ENCODE measurements at regions not wholly inside any gene's neighbourhood (a gene's known extent, or its start where the extent isn't known, plus 50 kb on each side); places are given as distances from the start of the nearest gene placed in this dataset.

DNA sequence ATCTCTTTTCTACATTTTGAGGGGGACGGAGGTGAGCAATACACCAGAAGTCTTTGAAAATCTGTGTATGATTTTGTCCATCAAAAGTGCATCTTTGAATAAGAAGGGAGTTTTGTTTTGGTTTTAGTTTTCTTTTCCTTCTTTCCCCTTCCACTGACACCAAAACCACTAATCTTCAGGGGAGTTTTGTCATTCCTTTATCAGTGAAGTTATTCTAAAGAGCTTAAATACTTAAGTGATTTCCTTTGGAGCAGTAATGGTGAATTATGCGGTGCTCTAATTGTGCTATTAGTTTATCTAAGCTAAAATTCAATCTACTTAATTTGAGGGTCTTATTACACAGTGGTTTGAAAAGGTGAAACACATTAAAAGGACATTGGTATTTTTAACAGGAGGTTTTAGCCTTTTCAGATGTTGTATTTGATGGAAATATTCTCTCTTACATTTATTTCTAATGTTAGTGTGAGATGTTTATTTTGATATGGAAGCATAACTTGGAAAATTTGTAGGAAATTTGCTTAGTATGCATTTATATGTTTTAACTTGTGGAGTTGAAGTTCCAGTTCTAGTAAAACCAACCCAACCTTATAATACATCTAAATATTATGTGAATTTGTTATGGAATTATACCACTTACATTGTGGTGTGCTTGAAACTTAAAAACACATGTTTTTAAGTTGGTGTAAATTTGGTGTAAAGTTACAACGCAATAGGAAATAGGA, 124.9 kb downstream of the PCDH7 start:
- Histone ChIP-seq H2BK5ac (ENCODE audit: low read depth, low read length, poor library complexity, severe bottlenecking) (no peak overlapping the region), H3K9me3 (ENCODE audit: control insufficient read depth, low read length) (no peaks in the 10 kb centered on the region), H3K4me1 (ENCODE audit: control insufficient read depth, insufficient read depth, low read depth, low read length) (no peaks in the 10 kb centered on the region), H3K18ac (ENCODE audit: low read depth in 1 of 2, low read length in 2 of 2) (no peak overlapping the region), H3K9ac (ENCODE audit: low read length) (no peak overlapping the region), H3K27ac (ENCODE audit: low read length, poor library complexity, severe bottlenecking) (no peak overlapping the region), H3K23ac (ENCODE audit: low read length in 2 of 2) (no peak overlapping the region), H4K91ac (ENCODE audit: low read length) (no peak overlapping the region), H2BK120ac (ENCODE audit: low read depth, low read length) (no peak overlapping the region), H3K79me1 (replicated peaks; ENCODE audit: low read length, poor library complexity, severe bottlenecking) (no peaks in the 10 kb centered on the region), H2BK15ac (ENCODE audit: low read depth, poor library complexity, severe bottlenecking) (no peak overlapping the region), H3K4me3 (ENCODE audit: insufficient read depth in 1 of 2, low read depth in 1 of 2, low read length in 2 of 2) (no peak overlapping the region), H2BK12ac (ENCODE audit: low read length in 2 of 2) (no peak overlapping the region), H3K4ac (ENCODE audit: low read depth in 1 of 2, low read length in 2 of 2) (no peak overlapping the region), H3K36me3 (ENCODE audit: control insufficient read depth in 1 of 2, insufficient read depth in 2 of 2, low read depth in 1 of 2, low read length in 2 of 2) (no peaks in the 10 kb centered on the region), H3K27me3 (ENCODE audit: control insufficient read depth in 1 of 2, insufficient read depth in 1 of 2, low read length in 2 of 2) (no peaks in the 10 kb centered on the region), H4K8ac (ENCODE audit: low read length) (no peak overlapping the region), H2AK5ac (ENCODE audit: low read length, severe bottlenecking) (no peak overlapping the region), H3K14ac (ENCODE audit: low read length in 2 of 2) (no peak overlapping the region), H3K4me2 (ENCODE audit: low read length, poor library complexity, severe bottlenecking) (no peak overlapping the region), H2AFZ (ENCODE audit: low read depth, low read length) (no peak overlapping the region)
- DNase-seq = no peak
- 60% methylated on average over 1 of the region's 3 CpGs for WGBS

DNA sequence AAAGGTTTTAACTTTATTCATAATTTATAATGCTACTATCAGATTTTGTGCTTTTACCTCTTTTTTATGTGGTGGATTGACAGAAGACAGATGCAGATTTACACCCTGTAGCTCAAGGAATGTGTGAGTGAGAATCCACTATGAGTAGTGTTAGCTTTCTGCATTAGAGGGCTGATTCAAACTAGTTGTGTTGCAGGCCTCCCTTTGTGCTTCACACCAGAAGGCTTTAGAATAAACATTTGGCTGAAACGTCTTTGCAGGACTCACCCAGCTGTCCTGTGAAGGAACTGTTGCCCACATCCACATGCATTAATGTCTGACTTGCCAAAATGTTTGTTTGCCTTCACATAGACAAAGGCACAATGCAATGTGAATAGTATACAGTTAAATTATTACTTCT, 127.0 kb downstream of the PCDH7 start:
- Histone ChIP-seq H3K4me2 (ENCODE audit: low read length, poor library complexity, severe bottlenecking) (no peak overlapping the region), H3K27ac (ENCODE audit: low read length, poor library complexity, severe bottlenecking) (no peak overlapping the region), H2BK5ac (ENCODE audit: low read depth, low read length, poor library complexity, severe bottlenecking) (no peak overlapping the region), H3K9ac (ENCODE audit: low read length) (no peak overlapping the region), H3K9me3 (ENCODE audit: control insufficient read depth, low read length) (no peaks in the 10 kb centered on the region), H3K4me1 (ENCODE audit: control insufficient read depth, insufficient read depth, low read depth, low read length) (no peaks in the 10 kb centered on the region), H3K14ac (ENCODE audit: low read length in 2 of 2) (no peak overlapping the region), H4K8ac (ENCODE audit: low read length) (no peak overlapping the region), H3K79me1 (replicated peaks; ENCODE audit: low read length, poor library complexity, severe bottlenecking) (no peaks in the 10 kb centered on the region), H3K4me3 (ENCODE audit: insufficient read depth in 1 of 2, low read depth in 1 of 2, low read length in 2 of 2) (no peak overlapping the region), H3K4ac (ENCODE audit: low read depth in 1 of 2, low read length in 2 of 2) (no peak overlapping the region), H3K27me3 (ENCODE audit: control insufficient read depth in 1 of 2, insufficient read depth in 1 of 2, low read length in 2 of 2) (no peaks in the 10 kb centered on the region), H2BK15ac (ENCODE audit: low read depth, poor library complexity, severe bottlenecking) (no peak overlapping the region), H3K23ac (ENCODE audit: low read length in 2 of 2) (no peak overlapping the region), H4K91ac (ENCODE audit: low read length) (no peak overlapping the region), H2AK5ac (ENCODE audit: low read length, severe bottlenecking) (no peak overlapping the region), H3K18ac (ENCODE audit: low read depth in 1 of 2, low read length in 2 of 2) (no peak overlapping the region), H2BK120ac (ENCODE audit: low read depth, low read length) (no peak overlapping the region), H3K36me3 (ENCODE audit: control insufficient read depth in 1 of 2, insufficient read depth in 2 of 2, low read depth in 1 of 2, low read length in 2 of 2) (no peaks in the 10 kb centered on the region), H2BK12ac (ENCODE audit: low read length in 2 of 2) (no peak overlapping the region), H2AFZ (ENCODE audit: low read depth, low read length) (no peak overlapping the region)
- 0% methylated on average over 1 of the region's 1 CpG for WGBS
- peak; percentile 63 for DNase-seq

DNA sequence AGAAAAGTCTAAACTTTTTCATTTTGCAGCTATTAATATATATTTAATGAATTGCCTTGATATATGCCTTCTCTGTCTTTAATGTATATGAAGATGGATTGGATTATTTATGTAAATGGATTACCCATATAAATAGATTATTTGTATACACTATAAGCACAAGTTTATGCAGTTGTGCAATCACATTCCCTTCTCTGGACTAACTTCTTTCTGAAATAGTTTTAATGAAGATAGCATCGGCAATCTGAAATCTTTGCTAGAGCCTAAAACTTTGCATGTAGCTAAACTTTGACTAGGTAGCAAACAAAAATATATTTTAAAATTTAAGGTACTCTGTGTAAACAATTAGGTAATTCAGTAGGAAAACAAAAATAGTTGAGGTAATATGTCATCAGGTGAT, 127.8 kb downstream of the PCDH7 start:
- Histone ChIP-seq H3K79me1 (replicated peaks; ENCODE audit: low read length, poor library complexity, severe bottlenecking) (no peaks in the 10 kb centered on the region), H3K23ac (ENCODE audit: low read length in 2 of 2) (no peak overlapping the region), H2AFZ (ENCODE audit: low read depth, low read length) (no peak overlapping the region), H4K8ac (ENCODE audit: low read length) (no peak overlapping the region), H3K27me3 (ENCODE audit: control insufficient read depth in 1 of 2, insufficient read depth in 1 of 2, low read length in 2 of 2) (no peaks in the 10 kb centered on the region), H3K4me2 (ENCODE audit: low read length, poor library complexity, severe bottlenecking) (no peak overlapping the region), H2AK5ac (ENCODE audit: low read length, severe bottlenecking) (no peak overlapping the region), H2BK12ac (ENCODE audit: low read length in 2 of 2) (no peak overlapping the region), H4K91ac (ENCODE audit: low read length) (no peak overlapping the region), H3K4me3 (ENCODE audit: insufficient read depth in 1 of 2, low read depth in 1 of 2, low read length in 2 of 2) (no peak overlapping the region), H3K4me1 (ENCODE audit: control insufficient read depth, insufficient read depth, low read depth, low read length) (no peaks in the 10 kb centered on the region), H3K18ac (ENCODE audit: low read depth in 1 of 2, low read length in 2 of 2) (no peak overlapping the region), H2BK120ac (ENCODE audit: low read depth, low read length) (no peak overlapping the region), H3K27ac (ENCODE audit: low read length, poor library complexity, severe bottlenecking) (no peak overlapping the region), H3K4ac (ENCODE audit: low read depth in 1 of 2, low read length in 2 of 2) (no peak overlapping the region), H2BK15ac (ENCODE audit: low read depth, poor library complexity, severe bottlenecking) (no peak overlapping the region), H3K9me3 (ENCODE audit: control insufficient read depth, low read length) (no peaks in the 10 kb centered on the region), H2BK5ac (ENCODE audit: low read depth, low read length, poor library complexity, severe bottlenecking) (no peak overlapping the region), H3K36me3 (ENCODE audit: control insufficient read depth in 1 of 2, insufficient read depth in 2 of 2, low read depth in 1 of 2, low read length in 2 of 2) (no peaks in the 10 kb centered on the region), H3K9ac (ENCODE audit: low read length) (no peak overlapping the region), H3K14ac (ENCODE audit: low read length in 2 of 2) (no peak overlapping the region)
- WGBS = no CpG with 5 or more reads among the region's 1 CpG
- DNase-seq = no peak

DNA sequence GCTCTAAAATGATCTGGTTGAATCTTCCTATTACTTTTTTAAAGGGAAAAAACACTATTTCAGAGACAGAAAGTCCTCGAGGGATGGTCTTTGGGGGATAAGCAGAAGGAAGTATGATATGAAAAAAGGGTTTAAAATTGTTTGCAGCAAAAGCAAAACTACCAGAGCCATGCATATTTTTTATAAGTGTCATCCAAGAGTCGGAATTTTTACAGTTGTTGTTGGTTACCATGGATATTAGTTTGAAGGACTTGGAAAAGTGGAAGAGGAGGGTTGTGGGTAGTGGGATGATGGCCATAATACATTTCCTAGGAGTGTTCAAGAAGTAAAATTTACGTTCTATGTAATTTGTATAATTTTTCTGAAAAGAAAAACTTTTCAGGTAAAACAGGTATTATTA, 134.4 kb downstream of the PCDH7 start:
- Histone ChIP-seq H3K9me3 (ENCODE audit: control insufficient read depth, low read length) (no peaks in the 10 kb centered on the region), H3K36me3 (ENCODE audit: control insufficient read depth in 1 of 2, insufficient read depth in 2 of 2, low read depth in 1 of 2, low read length in 2 of 2) (no peaks in the 10 kb centered on the region), H2BK5ac (ENCODE audit: low read depth, low read length, poor library complexity, severe bottlenecking) (no peak overlapping the region), H3K4me2 (ENCODE audit: low read length, poor library complexity, severe bottlenecking) (no peak overlapping the region), H2AK5ac (ENCODE audit: low read length, severe bottlenecking) (no peak overlapping the region), H2BK15ac (ENCODE audit: low read depth, poor library complexity, severe bottlenecking) (no peak overlapping the region), H3K14ac (ENCODE audit: low read length in 2 of 2) (no peak overlapping the region), H3K4me1 (ENCODE audit: control insufficient read depth, insufficient read depth, low read depth, low read length) (no peaks in the 10 kb centered on the region), H3K4me3 (ENCODE audit: insufficient read depth in 1 of 2, low read depth in 1 of 2, low read length in 2 of 2) (no peak overlapping the region), H3K27ac (ENCODE audit: low read length, poor library complexity, severe bottlenecking) (no peak overlapping the region), H3K79me1 (replicated peaks; ENCODE audit: low read length, poor library complexity, severe bottlenecking) (no peaks in the 10 kb centered on the region), H3K9ac (ENCODE audit: low read length) (peak overlapping the region; percentile 26), H2BK12ac (ENCODE audit: low read length in 2 of 2) (no peak overlapping the region), H4K91ac (ENCODE audit: low read length) (no peak overlapping the region), H3K18ac (ENCODE audit: low read depth in 1 of 2, low read length in 2 of 2) (no peak overlapping the region), H3K4ac (ENCODE audit: low read depth in 1 of 2, low read length in 2 of 2) (no peak overlapping the region), H4K8ac (ENCODE audit: low read length) (no peak overlapping the region), H3K27me3 (ENCODE audit: control insufficient read depth in 1 of 2, insufficient read depth in 1 of 2, low read length in 2 of 2) (no peaks in the 10 kb centered on the region), H2BK120ac (ENCODE audit: low read depth, low read length) (no peak overlapping the region), H3K23ac (ENCODE audit: low read length in 2 of 2) (no peak overlapping the region), H2AFZ (ENCODE audit: low read depth, low read length) (no peak overlapping the region)
- DNase-seq = no peak
- WGBS = 76% methylated on average over 2 of the region's 3 CpGs
